HG02759 (cell line): ENCODE measurements at regions not wholly inside any gene's neighbourhood (a gene's known extent, or its start where the extent isn't known, plus 50 kb on each side); places are given as distances from the start of the nearest gene placed in this dataset.
"Not testable (repeated sequence)": the region's sequence is repeated elsewhere in the genome, so short reads cannot be mapped to it uniquely, and the experiment has no call there.

Experiments used
- ATAC-seq: cut with Tn5 transposase; IDR thresholded peaks from one replicate; pipeline ENCODE4 v1.9.1; 2021; ENCODE audit warnings: mild to moderate bottlenecking, moderate library complexity; ENCODE audit not compliant: unreplicated experiment

DNA sequence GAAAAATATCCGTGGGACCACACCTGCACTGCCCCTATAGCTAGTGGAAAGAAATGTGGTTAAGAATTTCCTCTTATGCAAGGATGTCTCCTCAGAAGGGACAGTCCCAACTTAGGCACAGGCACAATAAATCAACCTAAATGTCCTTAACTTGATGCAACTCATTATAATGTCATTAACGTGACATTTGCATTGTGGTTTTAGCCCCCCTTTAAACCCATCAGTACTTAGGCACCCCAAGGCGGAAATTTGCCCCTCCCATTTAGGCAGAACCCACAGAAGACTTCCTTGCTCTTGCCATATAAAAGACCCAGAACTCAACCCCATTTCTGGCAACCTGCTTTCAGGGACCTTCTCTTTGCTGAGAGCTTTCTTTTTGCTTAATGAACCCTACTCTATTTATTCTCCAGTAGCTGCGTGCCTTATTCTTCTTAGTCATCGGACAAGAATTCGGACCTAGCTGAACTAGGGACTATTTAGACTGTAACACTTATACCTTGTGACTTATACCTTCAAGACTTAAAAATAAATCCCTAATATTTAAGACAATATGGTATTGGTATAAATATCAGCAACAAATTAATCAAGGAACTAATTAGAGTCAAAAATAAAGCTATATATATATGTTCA lies 1281.6 kb upstream of the TMEFF2 start:
- no peak for ATAC-seq

DNA sequence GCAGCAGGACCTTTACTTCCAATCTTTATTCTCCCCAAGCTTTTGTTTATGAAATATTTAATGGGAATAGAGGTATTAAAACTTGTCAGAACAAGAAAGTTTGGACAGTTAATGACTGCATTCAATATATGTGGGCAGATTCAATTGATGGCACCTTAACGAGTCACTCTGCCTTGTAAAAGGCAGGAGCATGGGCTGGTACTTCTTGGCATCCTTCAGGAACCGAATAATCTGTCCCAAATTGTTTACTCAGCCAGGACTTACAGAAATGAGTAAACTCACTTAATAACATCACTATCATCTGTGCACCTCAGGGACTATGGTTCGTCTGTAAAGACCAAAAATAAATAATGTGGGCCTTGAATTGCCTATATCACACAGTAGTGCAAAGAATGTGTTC lies 1280.3 kb upstream of the TMEFF2 start:
- no peak for ATAC-seq

DNA sequence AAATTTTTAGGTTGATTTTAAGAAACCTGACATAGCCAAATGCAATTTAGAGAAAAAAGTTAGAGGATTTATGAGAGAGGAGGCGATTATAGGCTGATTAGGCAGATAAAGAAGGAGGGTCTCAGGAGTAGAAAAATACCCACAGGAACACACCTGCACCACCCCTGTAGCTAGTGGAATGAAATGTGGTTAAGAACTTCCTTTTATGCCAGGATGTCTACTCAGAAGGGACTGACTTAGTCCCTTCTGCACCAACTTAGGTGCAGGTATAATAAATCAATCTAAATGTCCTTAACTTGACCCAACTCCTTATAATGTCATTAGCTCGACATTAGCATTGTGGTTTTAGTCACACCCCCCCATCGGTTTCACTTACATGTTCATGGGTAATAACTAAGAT lies 1274.5 kb upstream of the TMEFF2 start:
- ATAC-seq = no peak

DNA sequence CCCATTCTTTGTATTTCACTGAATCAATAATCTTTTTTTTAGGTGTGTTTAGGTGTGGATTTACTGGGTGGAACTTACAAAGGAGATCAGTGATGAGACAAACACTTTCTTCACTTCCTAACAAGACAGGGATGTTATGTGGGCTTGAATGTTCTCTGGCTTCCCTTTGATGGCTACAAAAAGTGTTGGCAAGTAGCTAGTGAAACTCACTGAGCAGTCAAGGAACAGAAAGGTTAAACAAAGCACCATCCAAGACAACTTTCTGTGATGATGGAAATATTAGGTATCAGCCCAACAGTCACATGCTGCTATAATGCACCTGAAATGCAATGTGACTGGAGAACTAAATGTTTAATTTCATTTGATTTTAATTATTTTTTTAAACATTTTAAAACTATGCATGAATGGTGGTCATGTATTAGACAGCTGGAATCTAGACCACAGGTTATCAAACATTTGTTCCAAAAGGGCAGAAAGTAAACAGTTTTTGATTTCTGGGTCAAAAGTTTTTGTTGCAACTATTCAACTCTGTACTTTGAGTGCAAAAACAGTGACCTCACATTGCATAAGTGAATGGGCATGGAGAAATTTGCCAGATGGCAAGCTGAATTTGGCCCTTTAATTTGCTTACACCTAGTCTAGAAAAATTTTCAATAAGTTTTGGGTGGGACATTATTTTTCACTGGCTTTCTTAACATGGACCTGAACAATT lies 1272.7 kb upstream of the TMEFF2 start:
- ATAC-seq = no peak

DNA sequence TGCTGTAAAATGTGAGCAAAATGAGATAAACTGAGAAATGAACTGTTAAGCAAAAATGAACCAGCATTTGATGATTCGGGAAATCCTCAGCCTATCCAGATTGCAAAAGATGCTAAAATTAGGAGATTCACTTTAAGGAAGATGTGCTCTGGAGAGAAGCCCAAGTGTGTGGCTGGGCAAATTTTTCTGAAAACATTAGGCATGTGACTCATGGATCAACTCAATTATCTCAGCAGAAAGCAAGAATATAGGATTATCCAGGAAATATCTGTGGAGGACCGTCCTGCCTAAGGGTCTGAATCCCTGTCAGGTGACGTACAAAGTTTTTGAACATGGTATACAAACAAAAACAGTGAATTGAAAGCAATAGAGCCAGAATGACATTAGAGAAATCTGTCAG lies 1268.3 kb upstream of the TMEFF2 start:
- ATAC-seq = no peak

DNA sequence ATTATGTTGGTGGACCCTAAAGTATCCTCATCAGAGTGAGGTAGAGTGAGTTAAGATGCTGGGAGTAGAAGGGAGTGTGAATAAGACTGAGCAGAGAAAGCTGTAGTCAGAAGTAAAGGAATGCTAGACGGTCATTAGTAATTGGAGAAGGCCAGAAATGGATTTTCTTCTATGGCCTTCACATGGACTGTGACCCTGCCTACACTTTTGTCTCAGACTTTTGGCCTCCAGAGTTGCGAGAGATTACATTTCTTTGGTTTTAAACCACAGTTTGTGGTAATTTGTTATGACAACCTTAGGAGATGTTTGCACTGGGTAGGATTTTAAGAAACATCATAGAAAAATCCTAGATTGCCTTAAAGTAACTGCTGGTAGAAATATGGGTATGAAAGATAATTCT lies 1267.7 kb upstream of the TMEFF2 start:
- ATAC-seq = no peak

DNA sequence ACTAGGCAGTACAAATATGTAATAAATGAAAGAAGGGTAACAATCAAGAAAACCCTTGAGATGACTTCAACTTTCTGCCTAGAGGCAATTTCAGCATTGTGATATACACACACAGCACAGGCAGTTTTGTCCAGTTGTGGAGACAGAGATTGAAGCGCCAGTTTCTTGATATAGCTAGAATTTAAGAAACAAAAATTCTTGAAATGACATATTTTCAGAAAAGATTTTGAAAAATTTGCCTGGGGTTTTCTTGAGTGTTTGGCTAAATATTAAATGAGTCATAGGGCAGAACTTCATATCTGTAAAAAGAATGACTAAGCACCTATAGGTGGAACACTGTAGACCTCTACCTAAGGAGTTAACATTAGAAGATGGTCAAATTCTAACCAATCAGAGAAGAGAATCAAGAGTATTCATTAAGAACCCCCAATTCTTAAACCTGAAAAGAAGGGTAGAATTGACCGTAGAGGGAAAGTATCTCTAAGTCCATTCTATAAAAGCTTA lies 1266.8 kb upstream of the TMEFF2 start:
- ATAC-seq = peak; percentile 55

DNA sequence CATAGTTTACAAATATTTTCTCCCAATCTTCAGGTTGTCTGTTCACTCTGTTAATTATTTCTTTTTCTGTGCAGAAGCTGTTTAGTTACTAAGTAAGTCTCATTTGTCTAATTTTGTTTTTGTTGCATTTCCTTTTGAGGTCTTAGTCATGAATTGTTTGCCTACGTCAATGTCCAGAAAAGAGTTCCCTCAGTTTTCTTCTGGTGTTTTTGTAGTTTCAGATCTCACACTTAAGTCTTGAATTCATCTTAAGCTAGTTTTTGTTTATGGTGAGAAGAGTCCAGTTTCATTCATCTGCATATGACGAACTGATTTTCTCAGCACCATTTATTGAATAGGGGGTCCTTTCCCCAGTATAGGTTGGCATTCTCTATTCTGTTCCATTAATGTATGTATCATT lies 1252.2 kb upstream of the TMEFF2 start:
- ATAC-seq = no peak

DNA sequence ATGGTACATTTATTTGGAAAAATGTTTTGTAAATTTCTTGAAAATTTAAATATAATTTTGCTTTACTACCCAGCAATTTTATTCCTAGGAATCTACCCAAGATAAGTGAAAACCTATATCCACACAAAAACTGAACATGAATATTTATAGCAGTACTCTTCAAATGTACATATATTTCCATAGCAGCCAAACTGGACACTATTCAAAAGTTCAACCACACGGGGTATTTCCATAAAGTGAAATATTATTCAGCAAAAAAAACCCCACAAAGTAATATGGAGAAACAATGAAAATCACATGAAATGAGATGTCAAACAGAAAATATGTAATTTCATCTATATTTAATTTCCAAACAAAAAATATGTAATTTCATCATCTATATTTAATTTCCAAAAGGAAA lies 1247.6 kb upstream of the TMEFF2 start:
- no peak for ATAC-seq

DNA sequence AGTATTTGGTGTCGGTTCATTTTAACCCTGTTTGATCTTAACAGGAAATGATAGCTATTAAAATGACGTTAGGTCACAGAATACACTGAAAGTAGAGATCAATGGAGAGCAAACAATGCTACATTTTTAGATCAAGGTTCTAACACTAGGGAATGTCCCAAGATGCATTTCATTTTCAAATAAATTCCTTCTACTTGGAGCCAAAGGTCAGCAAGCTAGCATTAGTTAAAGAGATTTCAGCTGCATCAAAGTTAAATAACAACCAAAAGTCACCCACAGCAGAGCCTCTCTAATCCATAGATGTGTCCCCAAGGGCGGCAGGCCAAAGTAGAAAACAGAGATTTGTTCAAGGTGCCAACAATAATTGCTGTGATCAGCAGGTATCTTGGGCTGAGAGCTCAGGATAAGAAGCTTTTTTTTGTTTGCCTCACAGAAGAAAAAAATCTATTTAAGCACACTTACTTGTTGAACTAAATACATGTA lies 1233.6 kb upstream of the TMEFF2 start:
- no peak for ATAC-seq

DNA sequence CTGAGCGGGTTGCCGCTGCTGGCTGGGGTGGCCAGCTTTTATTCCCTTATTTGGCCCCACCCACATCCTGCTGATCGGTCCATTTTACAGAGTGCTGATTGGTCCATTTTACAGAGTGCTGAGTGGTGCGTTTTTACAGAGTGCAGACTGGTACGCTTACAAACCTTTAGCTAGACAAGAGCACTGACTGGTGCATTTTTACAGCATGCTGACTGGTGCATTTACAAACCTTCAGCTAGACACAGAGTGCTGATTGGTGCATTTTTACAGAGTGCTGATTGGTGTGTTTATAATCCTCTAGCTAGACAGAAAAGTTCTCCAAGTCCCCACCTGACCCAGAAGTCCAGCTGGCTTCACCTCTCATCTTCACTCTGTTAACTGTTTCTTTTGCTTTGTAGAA lies 1217.6 kb upstream of the TMEFF2 start:
- not testable (repeated sequence) for ATAC-seq

DNA sequence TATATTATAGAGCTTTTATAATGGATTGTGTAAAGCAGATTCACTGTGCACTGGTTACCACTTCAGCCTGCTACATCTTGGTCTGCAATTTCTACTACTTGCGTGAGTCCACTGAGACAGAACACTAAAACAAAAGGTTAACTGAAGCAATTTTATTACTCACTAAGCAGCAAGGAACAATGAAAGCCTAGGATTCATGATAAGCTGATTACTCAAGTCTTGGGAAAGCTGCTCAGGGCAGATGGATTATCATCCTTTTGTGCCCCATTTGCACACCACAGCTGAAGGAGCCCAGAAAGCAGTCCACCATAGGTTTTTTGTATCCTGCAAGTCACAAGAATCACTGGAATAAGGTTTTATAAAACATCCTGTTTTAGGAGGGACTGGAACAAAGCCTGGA lies 1215.2 kb upstream of the TMEFF2 start:
- no peak for ATAC-seq

DNA sequence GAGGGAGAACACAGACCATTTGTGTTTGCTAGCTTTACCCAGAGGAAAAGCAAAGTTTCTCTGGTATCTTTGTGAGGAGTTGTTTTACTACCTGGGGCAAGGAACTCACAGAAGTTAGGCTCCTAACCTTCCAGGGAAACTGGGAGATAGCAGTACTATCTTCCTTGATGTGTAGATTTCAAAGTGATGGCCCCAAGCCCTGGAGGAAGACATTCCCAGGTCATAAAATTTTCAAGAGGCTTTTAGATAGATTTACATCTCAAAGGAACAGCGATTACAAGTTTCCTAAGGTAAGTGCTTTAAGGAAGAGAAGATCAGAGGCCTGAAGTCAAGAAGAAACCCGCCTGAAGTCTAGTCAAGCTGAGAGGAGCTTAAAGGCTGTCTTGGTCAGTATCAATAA lies 1187.8 kb upstream of the TMEFF2 start:
- ATAC-seq = no peak

DNA sequence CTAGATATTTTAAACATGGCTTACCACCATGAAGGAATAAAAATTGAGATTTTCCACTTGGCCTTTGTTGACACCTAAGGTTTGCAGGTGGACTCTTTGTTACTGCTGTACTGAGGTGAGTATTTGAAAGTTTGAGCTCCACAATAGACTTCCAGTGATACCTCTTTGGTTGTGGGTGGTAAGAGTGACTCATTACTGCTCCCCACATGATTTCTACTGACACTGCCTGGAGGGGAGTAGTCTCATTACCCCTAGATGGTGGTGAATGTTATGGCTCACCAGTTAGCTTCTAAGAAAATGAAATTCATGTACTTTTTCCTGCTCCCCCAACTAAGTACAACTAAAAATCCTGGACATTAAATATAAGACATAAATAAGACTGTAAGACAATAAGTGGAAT lies 1183.1 kb upstream of the TMEFF2 start:
- no peak for ATAC-seq

DNA sequence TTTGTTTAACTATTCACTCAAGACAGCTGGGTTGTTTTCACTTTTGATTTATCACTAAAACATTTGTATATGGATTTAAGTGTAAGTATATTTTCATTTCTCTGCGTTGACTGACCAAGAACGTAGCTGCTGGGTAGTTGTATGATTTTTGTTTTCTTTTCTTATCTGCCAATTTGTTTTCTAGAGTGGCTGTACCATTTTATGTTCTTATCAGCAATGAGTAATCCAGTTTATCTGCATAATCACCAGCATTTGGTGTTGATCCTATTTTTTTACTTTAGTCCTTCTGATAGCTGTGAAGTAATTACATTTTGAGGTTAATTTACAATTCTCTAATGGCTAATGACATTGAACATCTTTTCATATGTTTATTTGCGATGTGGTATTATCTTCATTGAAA lies 1178.4 kb upstream of the TMEFF2 start:
- ATAC-seq = no peak

DNA sequence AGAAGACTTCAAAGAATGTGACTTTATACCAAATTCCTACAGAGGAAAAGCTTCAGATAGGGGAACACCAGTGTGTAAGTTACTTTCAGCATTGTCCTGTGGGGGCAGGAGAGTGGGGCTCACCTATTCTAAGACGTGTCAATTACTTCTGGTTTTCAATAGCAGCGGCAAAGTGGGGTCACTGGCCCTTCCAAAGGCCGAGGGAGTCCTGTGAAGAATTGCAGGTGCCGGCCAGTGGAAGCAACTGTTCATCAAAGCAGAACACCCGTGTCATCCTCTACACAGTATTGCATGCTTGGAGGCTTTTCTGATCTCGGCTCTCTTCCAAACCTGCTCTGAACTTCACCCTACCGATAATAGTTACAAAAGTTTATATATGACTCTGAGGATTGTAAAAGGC lies 1176.5 kb upstream of the TMEFF2 start:
- no peak for ATAC-seq

DNA sequence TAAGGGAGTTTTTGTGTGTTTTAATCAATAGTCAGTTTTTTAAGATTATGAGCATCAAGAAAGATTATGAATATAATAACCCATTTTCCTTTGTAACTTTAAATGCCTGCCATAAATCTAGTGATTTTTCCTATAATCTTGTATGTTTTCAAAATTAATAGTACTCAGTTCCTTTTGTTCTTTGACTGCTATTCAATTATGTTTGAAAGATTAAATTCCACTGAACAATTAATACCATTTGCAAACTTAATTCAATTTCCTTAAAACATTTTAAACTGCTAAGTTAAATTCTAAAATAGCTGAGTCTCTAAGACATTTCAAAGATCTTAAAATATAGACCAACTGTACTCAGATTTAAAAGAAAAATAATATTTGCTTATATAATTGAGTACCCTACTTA lies 1173.9 kb upstream of the TMEFF2 start:
- no peak for ATAC-seq

DNA sequence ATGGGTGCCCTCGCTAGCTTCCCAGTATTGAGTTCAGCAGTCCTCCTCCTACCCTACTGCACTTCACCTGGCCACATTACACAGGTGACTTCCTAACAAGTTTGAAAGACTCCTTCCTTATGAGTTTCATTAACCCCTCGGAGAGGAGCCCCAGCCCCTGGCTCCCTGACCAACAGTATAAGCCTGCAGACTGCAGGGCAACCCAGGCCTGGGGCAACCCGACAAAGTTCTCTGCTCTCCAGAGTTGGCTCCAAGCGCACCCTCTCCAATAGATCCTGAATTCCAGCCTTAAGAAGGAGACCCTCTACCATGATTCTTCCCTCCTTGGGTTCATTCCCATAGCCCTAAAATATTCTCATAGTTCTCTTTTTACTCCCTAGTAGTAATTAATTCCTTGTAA lies 1162.8 kb upstream of the TMEFF2 start:
- no peak for ATAC-seq

DNA sequence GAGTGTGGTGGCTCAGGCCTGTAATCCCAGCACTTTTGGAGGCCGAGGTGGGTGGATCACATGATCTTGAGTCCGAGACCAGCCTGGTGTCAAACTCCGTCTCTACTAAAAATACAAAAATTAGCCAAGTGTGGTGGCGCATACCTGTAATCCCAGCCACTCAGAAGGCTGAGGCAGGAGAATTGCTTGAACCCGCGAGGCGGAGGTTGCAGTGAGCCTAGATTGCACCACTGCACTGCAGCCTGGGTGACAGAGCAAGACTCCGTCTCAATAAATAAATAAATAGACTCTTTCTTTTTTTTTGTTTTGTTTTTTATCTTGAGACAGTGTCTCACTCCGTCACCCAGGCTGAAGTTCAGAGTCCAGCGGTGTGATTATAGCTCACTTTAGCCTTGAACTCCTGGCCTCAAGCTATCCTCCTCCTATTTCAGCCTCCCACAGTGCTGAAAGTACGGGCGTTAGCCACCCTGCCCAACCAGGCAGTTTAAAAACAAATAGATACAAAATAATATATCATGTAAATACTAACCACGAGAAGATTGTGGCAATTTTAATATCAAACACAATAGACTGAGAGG lies 1158.0 kb upstream of the TMEFF2 start:
- ATAC-seq = not testable (repeated sequence)

DNA sequence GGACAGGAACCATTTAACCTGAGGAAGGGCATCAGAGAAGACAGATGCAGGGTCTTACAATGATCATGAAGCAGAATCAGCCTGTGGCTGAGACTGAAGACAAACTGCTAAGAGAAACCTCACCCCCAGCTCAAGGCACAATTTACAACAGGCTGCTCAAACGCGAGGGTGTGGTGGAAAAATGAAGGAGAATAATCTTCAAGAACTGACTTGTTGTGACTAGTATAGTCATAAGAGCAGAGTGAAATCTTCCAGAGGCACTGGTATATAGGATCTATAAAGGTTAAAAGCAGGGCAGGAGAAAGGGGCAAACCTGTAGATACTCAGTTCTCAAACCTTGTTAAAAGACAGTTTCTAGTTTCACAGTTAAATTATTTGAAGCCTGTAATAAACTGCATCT lies 1155.8 kb upstream of the TMEFF2 start:
- ATAC-seq = no peak

DNA sequence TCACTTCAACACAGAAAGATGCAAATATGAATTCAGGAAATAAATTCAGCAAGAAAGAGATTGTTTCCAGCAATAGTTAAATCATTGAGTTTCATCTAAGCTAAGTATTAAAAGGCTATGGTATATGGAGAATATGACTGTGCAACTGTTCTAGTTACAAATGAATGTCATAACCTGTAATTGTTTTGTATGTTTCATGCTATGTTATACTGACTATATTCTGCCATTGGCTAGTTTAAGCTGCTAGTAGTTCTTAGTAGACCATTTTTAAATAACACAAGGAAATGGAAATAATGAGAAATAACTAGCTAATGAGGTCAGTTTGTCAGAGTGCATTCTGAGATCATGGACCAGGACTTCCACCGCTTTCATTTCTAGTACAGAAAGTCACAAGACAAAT lies 1154.9 kb upstream of the TMEFF2 start:
- ATAC-seq = no peak

DNA sequence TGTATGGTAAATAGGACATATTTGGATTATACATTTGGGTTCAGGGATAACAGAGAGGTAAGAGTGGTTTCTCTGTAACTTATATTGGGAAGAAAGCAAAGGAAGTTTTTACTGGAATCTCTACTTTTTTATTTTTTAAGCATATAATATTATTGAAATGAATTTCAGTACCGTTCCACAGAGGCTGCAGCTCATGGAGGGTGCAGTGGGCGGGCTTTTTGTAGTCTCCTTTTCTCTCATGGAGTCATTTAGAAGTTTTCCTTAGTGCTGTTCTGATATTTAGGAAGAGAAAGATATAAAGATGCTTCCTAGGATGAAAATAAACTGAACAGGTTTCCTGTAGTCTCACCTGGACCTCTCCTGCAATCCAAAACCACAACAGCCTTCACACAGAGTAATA lies 1153.3 kb upstream of the TMEFF2 start:
- no peak for ATAC-seq
